K562 (cell line): ENCODE measurements at regions not wholly inside any gene's neighbourhood (a gene's known extent, or its start where the extent isn't known, plus 50 kb on each side); places are given as distances from the start of the nearest gene placed in this dataset.

Experiments
- CTBP1 ChIP-seq: fragments of 450-650 bp; IDR thresholded peaks from 2 replicates; pipeline ENCODE4 v1.6.1; 2016; ENCODE audit warnings: borderline replicate concordance
- GTF2A2 ChIP-seq: IDR thresholded peaks from 2 replicates; pipeline ENCODE4 v1.6.1; 2016; ENCODE audit warnings: mild to moderate bottlenecking, missing genetic modification characterization, missing compliant biosample characterization
- GTF2F1 ChIP-seq: IDR thresholded peaks from 2 replicates; pipeline ENCODE4 v1.6.1; 2011; ENCODE audit warnings: low read depth, low read length, improper control_type of control experiment
- KLF13 ChIP-seq: fragments of 450-650 bp; IDR thresholded peaks from 2 replicates; pipeline ENCODE4 v1.6.1; 2016; ENCODE audit warnings: missing genetic modification characterization, low read depth, mild to moderate bottlenecking, missing compliant biosample characterization, moderate library complexity, borderline replicate concordance
- KLF16 ChIP-seq: IDR thresholded peaks from 2 replicates; pipeline ENCODE4 v1.6.1; 2016; ENCODE audit warnings: antibody characterized with exemption
- MAZ ChIP-seq, 2 experiments: fragments of 450-650 bp in 1 of 2; sonication (generic) in 1 of 2; formaldehyde crosslinking; IDR thresholded peaks in 1 of 2; conservative IDR thresholded peaks in 1 of 2; 2 replicates each; pipeline versions ENCODE4 v1.4.0 to v1.5.0; 2020; ENCODE audit warnings: mild to moderate bottlenecking in 1 of 2, missing genetic modification reagents in 1 of 2
- NCOA6 ChIP-seq: fragments of 450-650 bp; IDR thresholded peaks from 2 replicates; pipeline ENCODE4 v1.6.1; 2017; ENCODE audit warnings: mild to moderate bottlenecking
- NCOR1 ChIP-seq: fragments of 450-650 bp; IDR thresholded peaks from 2 replicates; pipeline ENCODE4 v1.6.1; 2016; ENCODE audit warnings: mild to moderate bottlenecking, moderate library complexity
- NELFE ChIP-seq: IDR thresholded peaks from 2 replicates; pipeline ENCODE4 v1.6.1; 2011; ENCODE audit warnings: mild to moderate bottlenecking; ENCODE audit not compliant: insufficient read depth, insufficient read length
- NRF1 ChIP-seq, 2 experiments: fragments of 450-650 bp; IDR thresholded peaks in 1 of 2; conservative IDR thresholded peaks in 1 of 2; 2 replicates each; pipeline ENCODE4 v1.6.1; 2014; ENCODE audit warnings: mild to moderate bottlenecking in 2 of 2
- OTX1 ChIP-seq: fragments of 450-650 bp; formaldehyde crosslinking; IDR thresholded peaks from 2 replicates; pipeline ENCODE4 v1.4.0; 2022; ENCODE audit warnings: mild to moderate bottlenecking
- POLR2AphosphoS5 ChIP-seq: IDR thresholded peaks from 2 replicates; pipeline ENCODE4 v1.6.1; 2011; ENCODE audit warnings: mild to moderate bottlenecking, low read depth, low read length, moderate library complexity; ENCODE audit not compliant: control insufficient read depth, insufficient read depth
- PRPF4 ChIP-seq: fragments of 200-400 bp; formaldehyde crosslinking; IDR thresholded peaks from one replicate; pipeline ENCODE4 v1.6.1; 2017; ENCODE audit warnings: low read length, low read depth, mild to moderate bottlenecking; ENCODE audit not compliant: insufficient read depth, poor library complexity, severe bottlenecking
- RBM34 ChIP-seq: fragments of 200-400 bp; formaldehyde crosslinking; IDR thresholded peaks from 2 replicates; pipeline ENCODE4 v1.6.1; 2018; ENCODE audit warnings: low read length, borderline replicate concordance; ENCODE audit not compliant: insufficient read depth
- SIX5 ChIP-seq, 2 experiments: IDR thresholded peaks; 2 replicates each; pipeline ENCODE4 v1.6.1; 2011; ENCODE audit warnings: low read length in 2 of 2, borderline replicate concordance in 1 of 2, low read depth in 1 of 2, mild to moderate bottlenecking in 1 of 2, moderate library complexity in 1 of 2; ENCODE audit not compliant: insufficient read depth in 1 of 2
- SREBF1 ChIP-seq: fragments of 150-350 bp; IDR thresholded peaks from 2 replicates; pipeline ENCODE4 v1.6.1; 2014; ENCODE audit warnings: antibody characterized with exemption, low read depth, low read length, borderline replicate concordance
- SRF ChIP-seq, 2 experiments: fragments of 250-450, 450-650 bp in 1 of 2; sonication (Bioruptor Pico) in 1 of 2; sonication (generic) in 1 of 2; formaldehyde crosslinking; IDR thresholded peaks; 2 replicates each; pipeline versions ENCODE4 v1.5.0 to v1.5.1; 2020 to 2022; ENCODE audit warnings: mild to moderate bottlenecking in 1 of 2, missing genetic modification reagents in 1 of 2
- TAL1 ChIP-seq: fragments of 450-650 bp; IDR thresholded peaks from 2 replicates; pipeline ENCODE4 v1.6.1; 2016; ENCODE audit warnings: mild to moderate bottlenecking
- TEAD4 ChIP-seq, 2 experiments: sonication (generic) in 1 of 2; formaldehyde crosslinking in 1 of 2; IDR thresholded peaks; 2 replicates each; pipeline versions ENCODE4 v1.6.1 to v1.8.0; 2012 to 2022; ENCODE audit warnings: borderline replicate concordance in 1 of 2, inconsistent platforms in 1 of 2, low read length in 1 of 2, mild to moderate bottlenecking in 1 of 2, missing genetic modification reagents in 1 of 2
- YBX1 ChIP-seq: fragments of 450-650 bp; IDR thresholded peaks from 2 replicates; pipeline ENCODE4 v1.7.1; 2016; ENCODE audit warnings: mild to moderate bottlenecking
- ZC3H4 ChIP-seq: sonication (generic); formaldehyde crosslinking; IDR thresholded peaks from 2 replicates; pipeline ENCODE4 v1.9.0; 2021; ENCODE audit warnings: missing genetic modification reagents, borderline replicate concordance
- ZC3H8 ChIP-seq: fragments of 450-650 bp; IDR thresholded peaks from 2 replicates; pipeline ENCODE4 v1.6.1; 2017
- ZEB2 ChIP-seq: fragments of 450-650 bp; IDR thresholded peaks from 2 replicates; pipeline ENCODE4 v1.6.1; 2016
- ZNF561 ChIP-seq: fragments of 450-650 bp; formaldehyde crosslinking; conservative IDR thresholded peaks from 2 replicates; pipeline ENCODE4 v1.4.0; 2020; ENCODE audit warnings: mild to moderate bottlenecking, moderate library complexity
- ZNF586 ChIP-seq: fragments of 450-650 bp; formaldehyde crosslinking; conservative IDR thresholded peaks from 2 replicates; pipeline ENCODE4 v1.4.0; 2020; ENCODE audit warnings: mild to moderate bottlenecking, moderate library complexity
- ZNF696 ChIP-seq: fragments of 250-450 bp; sonication (Bioruptor Pico); conservative IDR thresholded peaks from 2 replicates; pipeline ENCODE4 v1.4.0; 2020; ENCODE audit warnings: mild to moderate bottlenecking, moderate library complexity
- TF ChIP-seq, protein P1 (sequence below): fragments of 250-450 bp; sonication (Bioruptor Pico); IDR thresholded peaks from 2 replicates; pipeline ENCODE4 v1.9.0; 2021; ENCODE audit warnings: mild to moderate bottlenecking, inconsistent platforms
- TF ChIP-seq, protein P2 (sequence below): fragments of 250-450 bp; sonication (Bioruptor Pico); IDR thresholded peaks from 2 replicates; pipeline ENCODE4 v1.4.0; 2020

DNA sequence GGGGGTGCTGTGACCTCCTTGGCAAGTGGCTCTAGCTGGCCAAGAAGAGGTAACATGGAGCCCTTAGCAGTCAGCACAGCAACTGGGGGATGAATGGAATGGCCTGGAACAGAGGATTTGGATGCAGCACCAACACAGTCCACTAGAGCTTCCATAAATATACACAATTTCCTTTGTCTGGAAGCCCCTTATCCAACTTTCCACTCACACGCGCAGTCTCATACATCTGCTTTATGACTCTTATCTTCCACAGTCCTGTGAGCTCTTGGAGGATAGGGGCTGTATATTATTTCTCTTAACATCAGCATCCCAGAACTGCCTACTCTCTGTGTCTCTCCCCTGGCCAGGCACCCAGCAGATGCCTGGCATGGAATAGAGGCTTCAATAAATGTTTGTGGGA is 235.6 kb upstream of the MAF start (continued):
- TF ChIP-seq SIX5 (IDR thresholded peaks at IDR 0.05; ENCODE audit: borderline replicate concordance in 1 of 2, insufficient read depth in 1 of 2, low read depth in 1 of 2, low read length in 2 of 2) (no peak), GTF2A2 (tag) (no peak), KLF13 (tag) (no peak), GTF2F1 (no peak), KLF16 (0 out of 2 replicates have a peak, but pooled peaks have one; percentile 20), ZC3H4 (no peak), OTX1 (CRISPR knock-in tag) (no peak), SREBF1 (no peak), YBX1 (no peak), ZC3H8 (no peak), NCOR1 (peak; percentile 63; the same call in 1 of the 2 replicates), NCOA6 (no peak), SRF (CRISPR knock-in tag; IDR thresholded peaks at IDR 0.05) (no peak), RBM34 (no peak), ZNF561 (no peak), ZEB2 (no peak), TEAD4 (IDR thresholded peaks at IDR 0.05; ENCODE audit: low read length) (peak; percentile 65), TEAD4 (CRISPR knock-in tag; IDR thresholded peaks at IDR 0.05; ENCODE audit: borderline replicate concordance) (no peak), NELFE (no peak), POLR2AphosphoS5 (peak; percentile 35; the same call in 1 of the 2 replicates), NRF1 (conservative IDR thresholded peaks at IDR 0.05 in 1 of 2, IDR thresholded peaks at IDR 0.05 in 1 of 2) (peak; percentile 29 to 39; a peak in 2 of 4 replicates), ZNF696 (no peak), MAZ (CRISPR knock-in tag; conservative IDR thresholded peaks at IDR 0.05 in 1 of 2, IDR thresholded peaks at IDR 0.05 in 1 of 2) (no peak), ZNF586 (CRISPR knock-in tag) (no peak), TAL1 (peak; percentile 43; the same call in 1 of the 2 replicates), PRPF4 (no peak), CTBP1 (no peak)
- TF ChIP-seq, protein P1, sequence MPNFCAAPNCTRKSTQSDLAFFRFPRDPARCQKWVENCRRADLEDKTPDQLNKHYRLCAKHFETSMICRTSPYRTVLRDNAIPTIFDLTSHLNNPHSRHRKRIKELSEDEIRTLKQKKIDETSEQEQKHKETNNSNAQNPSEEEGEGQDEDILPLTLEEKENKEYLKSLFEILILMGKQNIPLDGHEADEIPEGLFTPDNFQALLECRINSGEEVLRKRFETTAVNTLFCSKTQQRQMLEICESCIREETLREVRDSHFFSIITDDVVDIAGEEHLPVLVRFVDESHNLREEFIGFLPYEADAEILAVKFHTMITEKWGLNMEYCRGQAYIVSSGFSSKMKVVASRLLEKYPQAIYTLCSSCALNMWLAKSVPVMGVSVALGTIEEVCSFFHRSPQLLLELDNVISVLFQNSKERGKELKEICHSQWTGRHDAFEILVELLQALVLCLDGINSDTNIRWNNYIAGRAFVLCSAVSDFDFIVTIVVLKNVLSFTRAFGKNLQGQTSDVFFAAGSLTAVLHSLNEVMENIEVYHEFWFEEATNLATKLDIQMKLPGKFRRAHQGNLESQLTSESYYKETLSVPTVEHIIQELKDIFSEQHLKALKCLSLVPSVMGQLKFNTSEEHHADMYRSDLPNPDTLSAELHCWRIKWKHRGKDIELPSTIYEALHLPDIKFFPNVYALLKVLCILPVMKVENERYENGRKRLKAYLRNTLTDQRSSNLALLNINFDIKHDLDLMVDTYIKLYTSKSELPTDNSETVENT (CRISPR knock-in tag), result no peak
- TF ChIP-seq, protein P2, sequence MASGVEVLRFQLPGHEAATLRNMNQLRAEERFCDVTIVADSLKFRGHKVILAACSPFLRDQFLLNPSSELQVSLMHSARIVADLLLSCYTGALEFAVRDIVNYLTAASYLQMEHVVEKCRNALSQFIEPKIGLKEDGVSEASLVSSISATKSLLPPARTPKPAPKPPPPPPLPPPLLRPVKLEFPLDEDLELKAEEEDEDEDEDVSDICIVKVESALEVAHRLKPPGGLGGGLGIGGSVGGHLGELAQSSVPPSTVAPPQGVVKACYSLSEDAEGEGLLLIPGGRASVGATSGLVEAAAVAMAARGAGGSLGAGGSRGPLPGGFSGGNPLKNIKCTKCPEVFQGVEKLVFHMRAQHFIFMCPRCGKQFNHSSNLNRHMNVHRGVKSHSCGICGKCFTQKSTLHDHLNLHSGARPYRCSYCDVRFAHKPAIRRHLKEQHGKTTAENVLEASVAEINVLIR (CRISPR knock-in tag), result no peak
